Upper lobe of left lung (tissue), 6 donors: ENCODE measurements at regions not wholly inside any gene's neighbourhood (a gene's known extent, or its start where the extent isn't known, plus 50 kb on each side); places are given as distances from the start of the nearest gene placed in this dataset.

ENCODE experiments used
- ATAC-seq, 2 donors: fragments of 200-7000 bp; cut with Tn5 transposase; one replicate each; pipeline ENCODE4 v1.9.1; 2022; ENCODE audit warnings: mild to moderate bottlenecking in 2 of 2, moderate library complexity in 2 of 2; ENCODE audit not compliant: low FRiP score in 2 of 2
- DNase-seq, 2 donors: peaks; one replicate each; pipeline ENCODE4 v3.0.0-alpha.2; 2019 to 2020
- H3K27ac ChIP-seq, 4 donors: fragments of 200-600 bp; sonication (generic); one replicate each; pipeline ENCODE4 v1.5.1; 2016 to 2019
- H3K27me3 ChIP-seq, 4 donors: fragments of 200-600 bp; sonication (generic); one replicate each; pipeline ENCODE4 v1.5.1; 2017 to 2019
- H3K36me3 ChIP-seq, 4 donors: fragments of 200-600 bp; sonication (generic); one replicate each; pipeline ENCODE4 v1.5.1; 2016 to 2019
- H3K4me1 ChIP-seq, 4 donors: fragments of 200-600 bp; sonication (generic); one replicate each; pipeline ENCODE4 v1.5.1; 2018 to 2019
- H3K4me3 ChIP-seq, 4 donors: fragments of 200-600 bp; sonication (generic); one replicate each; pipeline ENCODE4 v1.5.1; 2017 to 2019; ENCODE audit warnings: mild to moderate bottlenecking in 2 of 4, moderate library complexity in 1 of 4
- H3K9me3 ChIP-seq, 4 donors: fragments of 200-600 bp; sonication (generic); one replicate each; pipeline ENCODE4 v1.5.1; 2018 to 2019
- CTCF ChIP-seq, 6 experiments: fragments of 450-650 bp in 4 of 6; fragments of 200-600 bp in 2 of 6; sonication (generic) in 2 of 6; IDR thresholded peaks; one replicate each; pipeline ENCODE4 v1.5.1; 2016 to 2019; ENCODE audit warnings: antibody characterized with exemption in 6 of 6
- EP300 ChIP-seq, 4 donors: sonication (generic); formaldehyde crosslinking; IDR thresholded peaks; one replicate each; pipeline ENCODE4 v1.5.1; 2017; ENCODE audit warnings: antibody characterized with exemption in 4 of 4, control low read depth in 2 of 4
- POLR2A ChIP-seq, 4 donors: fragments of 450-650 bp; IDR thresholded peaks; one replicate each; pipeline ENCODE4 v1.5.1; 2016 to 2017; ENCODE audit warnings: antibody characterized with exemption in 4 of 4, mild to moderate bottlenecking in 2 of 4
- POLR2AphosphoS5 ChIP-seq, 2 donors: sonication (generic); formaldehyde crosslinking; IDR thresholded peaks; one replicate each; pipeline ENCODE4 v1.5.1; 2017; ENCODE audit warnings: antibody characterized with exemption in 2 of 2
- WGBS, 2 donors: methylation state at CpG; one replicate each; pipeline ENCODE4 v1.1.5; 2017 to 2018; 5-methylcytosine and 5-hydroxymethylcytosine counted together
- donor health status: DM: no; HTN: no; CAD: no; lungs with moderate emphysema.
- donor health status: DM: no; HTN: yes; CAD: no; lungs with severe emphysema.

GRCh38 chr15:69511716-69512340 is 59.2 kb downstream of the RPLP1 start:
- ATAC-seq (no peak), DNase-seq (no peak)
- Histone ChIP-seq H3K27me3 (no peaks in the 10 kb centered on the region), H3K27ac (no peak overlapping the region), H3K36me3 (no peaks in the 10 kb centered on the region), H3K4me3 (no peak overlapping the region), H3K4me1 (no peaks in the 10 kb centered on the region), H3K9me3 (no peaks in the 10 kb centered on the region)
- WGBS, 2 donors = 90 to 96% methylated on average over 2 to 3 of the region's 3 CpGs
- no peak for TF ChIP-seq POLR2AphosphoS5 (IDR thresholded peaks at IDR 0.05)
- no peak for TF ChIP-seq CTCF (IDR thresholded peaks at IDR 0.05)
- TF ChIP-seq POLR2A (IDR thresholded peaks at IDR 0.05) = no peak
- TF ChIP-seq EP300 (IDR thresholded peaks at IDR 0.05) = no peak

- no peaks in the 10 kb centered on the region for H3K4me1 ChIP-seq
- no peaks in the 10 kb centered on the region for H3K9me3 ChIP-seq
- H3K27me3 ChIP-seq = no peaks in the 10 kb centered on the region
- TF ChIP-seq POLR2AphosphoS5 (IDR thresholded peaks at IDR 0.05) = no peak
- no peak for DNase-seq
- H3K27ac ChIP-seq = no peak overlapping the region
- H3K4me3 ChIP-seq = no peak overlapping the region
- no peaks in the 10 kb centered on the region for H3K36me3 ChIP-seq
- ATAC-seq = no peak
- 71 to 78% methylated on average over 5 of the region's 5 CpGs for WGBS, 2 donors
Measured at GRCh38 chr15:69513450-69513960, 60.9 kb downstream of the RPLP1 start.

- ATAC-seq = no peak
- DNase-seq = no peak
- no peaks in the 10 kb centered on the region for H3K4me1 ChIP-seq
- H3K36me3 ChIP-seq = no peaks in the 10 kb centered on the region
- H3K4me3 ChIP-seq = no peak overlapping the region
- 74% methylated on average over 3 to 7 of the region's 7 CpGs for WGBS, 2 donors
- TF ChIP-seq EP300 (IDR thresholded peaks at IDR 0.05) (no peak), POLR2AphosphoS5 (IDR thresholded peaks at IDR 0.05) (no peak), POLR2A (IDR thresholded peaks at IDR 0.05) (no peak), CTCF (IDR thresholded peaks at IDR 0.05) (no peak)
- H3K27me3 ChIP-seq = no peaks in the 10 kb centered on the region
- no peak overlapping the region for H3K27ac ChIP-seq
- H3K9me3 ChIP-seq = no peaks in the 10 kb centered on the region
Measured at GRCh38 chr15:69513986-69514385, 61.4 kb downstream of the RPLP1 start.

GRCh38 chr15:69515508-69515907 is 62.9 kb downstream of the RPLP1 start:
- Histone ChIP-seq H3K27me3 (no peaks in the 10 kb centered on the region), H3K36me3 (no peaks in the 10 kb centered on the region), H3K9me3 (no peaks in the 10 kb centered on the region), H3K4me1 (no peaks in the 10 kb centered on the region), H3K27ac (no peak overlapping the region), H3K4me3 (no peak overlapping the region)
- no peak for DNase-seq
- ATAC-seq = no peak
- 74 to 82% methylated on average over 4 of the region's 4 CpGs for WGBS, 2 donors
- TF ChIP-seq POLR2A (IDR thresholded peaks at IDR 0.05) = no peak
- TF ChIP-seq CTCF (IDR thresholded peaks at IDR 0.05) = no peak
- no peak for TF ChIP-seq EP300 (IDR thresholded peaks at IDR 0.05)
- TF ChIP-seq POLR2AphosphoS5 (IDR thresholded peaks at IDR 0.05) = no peak

- no peak overlapping the region for H3K27ac ChIP-seq
- H3K4me1 ChIP-seq = no peaks in the 10 kb centered on the region
- no peaks in the 10 kb centered on the region for H3K27me3 ChIP-seq
- TF ChIP-seq POLR2AphosphoS5 (IDR thresholded peaks at IDR 0.05) = no peak
- DNase-seq = no peak
- 49 to 74% methylated on average over 3 of the region's 3 CpGs for WGBS, 2 donors
- no peaks in the 10 kb centered on the region for H3K9me3 ChIP-seq
- no peak overlapping the region for H3K4me3 ChIP-seq
- no peaks in the 10 kb centered on the region for H3K36me3 ChIP-seq
- no peak for ATAC-seq
Measured at GRCh38 chr15:69515926-69516325, 63.3 kb downstream of the RPLP1 start.

- DNase-seq (no peak), ATAC-seq (no peak)
- no peak for TF ChIP-seq POLR2A (IDR thresholded peaks at IDR 0.05)
- no peak for TF ChIP-seq EP300 (IDR thresholded peaks at IDR 0.05)
- TF ChIP-seq POLR2AphosphoS5 (IDR thresholded peaks at IDR 0.05) = no peak
- TF ChIP-seq CTCF (IDR thresholded peaks at IDR 0.05) = no peak
- H3K4me1 ChIP-seq = no peaks in the 10 kb centered on the region
- 79 to 84% methylated on average over 2 of the region's 2 CpGs for WGBS, 2 donors
- H3K27ac ChIP-seq = no peak overlapping the region
- no peaks in the 10 kb centered on the region for H3K36me3 ChIP-seq
- H3K27me3 ChIP-seq = no peaks in the 10 kb centered on the region
- no peaks in the 10 kb centered on the region for H3K9me3 ChIP-seq
- no peak overlapping the region for H3K4me3 ChIP-seq
Measured at GRCh38 chr15:69517052-69517451, 64.4 kb downstream of the RPLP1 start.
